HEK293 (cell line): ENCODE measurements at regions not wholly inside any gene's neighbourhood (a gene's known extent, or its start where the extent isn't known, plus 50 kb on each side); places are given as distances from the start of the nearest gene placed in this dataset.

Experiments used
- CTCF ChIA-PET: fragments of 350-600 bp; formaldehyde crosslinking; extraction: SDS; loops from one replicate; lab custom pipeline; 2021; ENCODE audit warnings: antibody characterized with exemption; lab: Yijun Ruan, JAX
- POLR2A ChIA-PET: fragments of 300-600 bp; formaldehyde crosslinking; extraction: SDS; loops from one replicate; lab custom pipeline; 2020; ENCODE audit warnings: antibody characterized with exemption, inconsistent platforms; lab: Yijun Ruan, JAX
- H3K27ac ChIP-seq: fragments of 200-500 bp; sonication (Bioruptor generic); 2 replicates; pipeline ENCODE4 v1.5.1; 2014; ENCODE audit warnings: low read depth, low read length, control low read depth, inconsistent platforms; ENCODE audit errors: extremely low read depth
- H3K36me3 ChIP-seq, 2 experiments: fragments of 200-500 bp in 1 of 2; sonication (Bioruptor generic) in 1 of 2; 1 replicate in 1 of 2; 2 replicates in 1 of 2; pipeline ENCODE4 v1.5.1; 2014 to 2017; ENCODE audit warnings: inconsistent platforms in 2 of 2, low read length in 2 of 2; ENCODE audit not compliant: control insufficient read depth in 2 of 2, insufficient read depth in 1 of 2
- H3K4me1 ChIP-seq: fragments of 200-500 bp; sonication (Bioruptor generic); 2 replicates; pipeline ENCODE4 v1.5.1; 2014; ENCODE audit warnings: mild to moderate bottlenecking, low read length, inconsistent platforms; ENCODE audit not compliant: control insufficient read depth, insufficient read depth
- H3K4me3 ChIP-seq: 2 replicates; pipeline ENCODE4 v1.5.1; 2011; ENCODE audit warnings: low read depth, mild to moderate bottlenecking, control low read depth, low read length, moderate library complexity
- H3K9me3 ChIP-seq: fragments of 200-500 bp; sonication (Bioruptor generic); 2 replicates; pipeline ENCODE4 v1.5.1; 2014; ENCODE audit warnings: low read depth, low read length, inconsistent platforms; ENCODE audit not compliant: control insufficient read depth, insufficient read depth
- OVOL3 ChIP-seq: fragments of 450-650 bp; formaldehyde crosslinking; IDR thresholded peaks from 2 replicates; pipeline ENCODE4 v1.5.1; 2016; ENCODE audit warnings: missing biosample characterization, missing genetic modification characterization
- ZNF121 ChIP-seq: fragments of 450-650 bp; formaldehyde crosslinking; IDR thresholded peaks from 2 replicates; pipeline ENCODE4 v1.5.1; 2016; ENCODE audit warnings: missing biosample characterization, missing genetic modification characterization
- ZNF132 ChIP-seq: fragments of 450-650 bp; formaldehyde crosslinking; IDR thresholded peaks from 2 replicates; pipeline ENCODE4 v1.5.1; 2017; ENCODE audit warnings: missing biosample characterization, missing genetic modification characterization, borderline replicate concordance
- ZNF221 ChIP-seq: fragments of 450-650 bp; formaldehyde crosslinking; IDR thresholded peaks from 2 replicates; pipeline ENCODE4 v1.5.1; 2017; ENCODE audit warnings: missing biosample characterization, missing genetic modification characterization, borderline replicate concordance
- ZNF23 ChIP-seq: fragments of 450-650 bp; formaldehyde crosslinking; IDR thresholded peaks from 2 replicates; pipeline ENCODE4 v1.5.1; 2016; ENCODE audit warnings: missing biosample characterization, missing genetic modification characterization, borderline replicate concordance
- ZNF449 ChIP-seq: fragments of 450-650 bp; formaldehyde crosslinking; IDR thresholded peaks from 2 replicates; pipeline ENCODE4 v1.5.1; 2017; ENCODE audit warnings: missing biosample characterization, mild to moderate bottlenecking, missing genetic modification characterization, moderate library complexity
- ZNF544 ChIP-seq: fragments of 450-650 bp; formaldehyde crosslinking; IDR thresholded peaks from 2 replicates; pipeline ENCODE4 v1.5.0; 2017; ENCODE audit warnings: missing biosample characterization, missing genetic modification characterization
- ZNF549 ChIP-seq: fragments of 450-650 bp; IDR thresholded peaks from 2 replicates; pipeline ENCODE4 v1.5.1; 2018; ENCODE audit warnings: missing biosample characterization, missing genetic modification characterization, mild to moderate bottlenecking, inconsistent platforms, moderate library complexity
- ZNF596 ChIP-seq: fragments of 450-650 bp; IDR thresholded peaks from 2 replicates; pipeline ENCODE4 v1.5.0; 2018; ENCODE audit warnings: missing biosample characterization, mild to moderate bottlenecking, missing genetic modification characterization, moderate library complexity
- ZNF626 ChIP-seq: fragments of 450-650 bp; sonication (Bioruptor Pico); formaldehyde crosslinking; IDR thresholded peaks from 2 replicates; pipeline ENCODE4 v1.5.1; 2018; ENCODE audit warnings: missing biosample characterization, missing genetic modification characterization, inconsistent platforms
- ZNF654 ChIP-seq: fragments of 450-650 bp; formaldehyde crosslinking; IDR thresholded peaks from 2 replicates; pipeline ENCODE4 v1.5.1; 2016; ENCODE audit warnings: low read depth, missing biosample characterization, missing genetic modification characterization
- ZNF660 ChIP-seq: fragments of 450-650 bp; IDR thresholded peaks from 2 replicates; pipeline ENCODE4 v1.5.1; 2018; ENCODE audit warnings: missing biosample characterization, mild to moderate bottlenecking, missing genetic modification characterization
- ZNF670 ChIP-seq: fragments of 450-650 bp; formaldehyde crosslinking; IDR thresholded peaks from 2 replicates; pipeline ENCODE4 v1.5.1; 2016; ENCODE audit warnings: missing biosample characterization, missing genetic modification characterization, low read depth
- ZNF677 ChIP-seq: fragments of 450-650 bp; IDR thresholded peaks from 2 replicates; pipeline ENCODE4 v1.5.0; 2018; ENCODE audit warnings: missing biosample characterization, mild to moderate bottlenecking, missing genetic modification characterization, moderate library complexity
- ZNF843 ChIP-seq: fragments of 450-650 bp; formaldehyde crosslinking; IDR thresholded peaks from 2 replicates; pipeline ENCODE4 v1.5.1; 2016; ENCODE audit warnings: missing biosample characterization, missing genetic modification characterization
- TF ChIP-seq, protein P1 (sequence below): fragments of 450-650 bp; formaldehyde crosslinking; IDR thresholded peaks from 2 replicates; pipeline ENCODE4 v1.5.1; 2016; ENCODE audit warnings: missing biosample characterization, missing genetic modification characterization
- TF ChIP-seq, protein P2 (sequence below): fragments of 450-650 bp; formaldehyde crosslinking; IDR thresholded peaks from 2 replicates; pipeline ENCODE4 v1.5.1; 2016; ENCODE audit warnings: missing biosample characterization, missing genetic modification characterization
- TF ChIP-seq, protein P3 (sequence below): fragments of 450-650 bp; formaldehyde crosslinking; IDR thresholded peaks from 2 replicates; pipeline ENCODE4 v1.5.1; 2016; ENCODE audit warnings: missing biosample characterization, missing genetic modification characterization
- TF ChIP-seq, protein P4 (sequence below): fragments of 450-650 bp; formaldehyde crosslinking; IDR thresholded peaks from 2 replicates; pipeline ENCODE4; 2016; ENCODE audit warnings: missing biosample characterization, missing genetic modification characterization

DNA sequence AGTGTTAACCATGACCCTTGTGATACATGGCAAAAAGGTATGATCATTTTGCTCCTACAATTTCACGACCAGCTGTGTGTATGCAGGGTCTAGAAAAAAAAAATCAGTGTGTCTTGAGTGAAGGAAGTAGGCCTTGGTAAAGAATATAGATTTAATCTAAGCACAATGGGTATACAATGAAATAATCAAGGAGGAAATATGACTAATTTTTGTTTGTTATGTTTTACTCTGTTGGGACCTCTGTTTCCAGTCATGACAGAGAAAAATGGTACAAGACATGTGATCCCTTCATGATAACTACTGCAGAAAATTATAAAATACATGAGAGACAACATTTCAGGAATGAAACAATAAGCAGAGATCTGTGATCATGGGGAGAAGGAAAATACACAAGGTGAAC lies 835.5 kb downstream of the PDHA2 start:
- TF ChIP-seq ZNF121 (no peak), ZNF843 (tag by site-specific recombination) (no peak), ZNF660 (tag by site-specific recombination) (no peak), ZNF23 (no peak), ZNF221 (no peak), ZNF596 (tag by site-specific recombination) (no peak), ZNF626 (no peak), OVOL3 (tag by site-specific recombination) (no peak), ZNF544 (tag by site-specific recombination) (no peak), ZNF449 (tag by site-specific recombination) (no peak), ZNF654 (no peak), ZNF677 (tag by site-specific recombination) (no peak), ZNF549 (no peak), ZNF670 (tag by site-specific recombination) (no peak), ZNF132 (tag by site-specific recombination) (no peak)
- TF ChIP-seq, protein P1, sequence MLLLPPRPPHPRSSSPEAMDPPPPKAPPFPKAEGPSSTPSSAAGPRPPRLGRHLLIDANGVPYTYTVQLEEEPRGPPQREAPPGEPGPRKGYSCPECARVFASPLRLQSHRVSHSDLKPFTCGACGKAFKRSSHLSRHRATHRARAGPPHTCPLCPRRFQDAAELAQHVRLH (tag by site-specific recombination) = no peak
- TF ChIP-seq, protein P2, sequence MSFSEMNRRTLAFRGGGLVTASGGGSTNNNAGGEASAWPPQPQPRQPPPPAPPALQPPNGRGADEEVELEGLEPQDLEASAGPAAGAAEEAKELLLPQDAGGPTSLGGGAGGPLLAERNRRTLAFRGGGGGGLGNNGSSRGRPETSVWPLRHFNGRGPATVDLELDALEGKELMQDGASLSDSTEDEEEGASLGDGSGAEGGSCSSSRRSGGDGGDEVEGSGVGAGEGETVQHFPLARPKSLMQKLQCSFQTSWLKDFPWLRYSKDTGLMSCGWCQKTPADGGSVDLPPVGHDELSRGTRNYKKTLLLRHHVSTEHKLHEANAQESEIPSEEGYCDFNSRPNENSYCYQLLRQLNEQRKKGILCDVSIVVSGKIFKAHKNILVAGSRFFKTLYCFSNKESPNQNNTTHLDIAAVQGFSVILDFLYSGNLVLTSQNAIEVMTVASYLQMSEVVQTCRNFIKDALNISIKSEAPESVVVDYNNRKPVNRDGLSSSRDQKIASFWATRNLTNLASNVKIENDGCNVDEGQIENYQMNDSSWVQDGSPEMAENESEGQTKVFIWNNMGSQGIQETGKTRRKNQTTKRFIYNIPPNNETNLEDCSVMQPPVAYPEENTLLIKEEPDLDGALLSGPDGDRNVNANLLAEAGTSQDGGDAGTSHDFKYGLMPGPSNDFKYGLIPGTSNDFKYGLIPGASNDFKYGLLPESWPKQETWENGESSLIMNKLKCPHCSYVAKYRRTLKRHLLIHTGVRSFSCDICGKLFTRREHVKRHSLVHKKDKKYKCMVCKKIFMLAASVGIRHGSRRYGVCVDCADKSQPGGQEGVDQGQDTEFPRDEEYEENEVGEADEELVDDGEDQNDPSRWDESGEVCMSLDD = no peak
- TF ChIP-seq, protein P3, sequence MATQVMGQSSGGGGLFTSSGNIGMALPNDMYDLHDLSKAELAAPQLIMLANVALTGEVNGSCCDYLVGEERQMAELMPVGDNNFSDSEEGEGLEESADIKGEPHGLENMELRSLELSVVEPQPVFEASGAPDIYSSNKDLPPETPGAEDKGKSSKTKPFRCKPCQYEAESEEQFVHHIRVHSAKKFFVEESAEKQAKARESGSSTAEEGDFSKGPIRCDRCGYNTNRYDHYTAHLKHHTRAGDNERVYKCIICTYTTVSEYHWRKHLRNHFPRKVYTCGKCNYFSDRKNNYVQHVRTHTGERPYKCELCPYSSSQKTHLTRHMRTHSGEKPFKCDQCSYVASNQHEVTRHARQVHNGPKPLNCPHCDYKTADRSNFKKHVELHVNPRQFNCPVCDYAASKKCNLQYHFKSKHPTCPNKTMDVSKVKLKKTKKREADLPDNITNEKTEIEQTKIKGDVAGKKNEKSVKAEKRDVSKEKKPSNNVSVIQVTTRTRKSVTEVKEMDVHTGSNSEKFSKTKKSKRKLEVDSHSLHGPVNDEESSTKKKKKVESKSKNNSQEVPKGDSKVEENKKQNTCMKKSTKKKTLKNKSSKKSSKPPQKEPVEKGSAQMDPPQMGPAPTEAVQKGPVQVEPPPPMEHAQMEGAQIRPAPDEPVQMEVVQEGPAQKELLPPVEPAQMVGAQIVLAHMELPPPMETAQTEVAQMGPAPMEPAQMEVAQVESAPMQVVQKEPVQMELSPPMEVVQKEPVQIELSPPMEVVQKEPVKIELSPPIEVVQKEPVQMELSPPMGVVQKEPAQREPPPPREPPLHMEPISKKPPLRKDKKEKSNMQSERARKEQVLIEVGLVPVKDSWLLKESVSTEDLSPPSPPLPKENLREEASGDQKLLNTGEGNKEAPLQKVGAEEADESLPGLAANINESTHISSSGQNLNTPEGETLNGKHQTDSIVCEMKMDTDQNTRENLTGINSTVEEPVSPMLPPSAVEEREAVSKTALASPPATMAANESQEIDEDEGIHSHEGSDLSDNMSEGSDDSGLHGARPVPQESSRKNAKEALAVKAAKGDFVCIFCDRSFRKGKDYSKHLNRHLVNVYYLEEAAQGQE (tag by site-specific recombination) = no peak
- TF ChIP-seq, protein P4, sequence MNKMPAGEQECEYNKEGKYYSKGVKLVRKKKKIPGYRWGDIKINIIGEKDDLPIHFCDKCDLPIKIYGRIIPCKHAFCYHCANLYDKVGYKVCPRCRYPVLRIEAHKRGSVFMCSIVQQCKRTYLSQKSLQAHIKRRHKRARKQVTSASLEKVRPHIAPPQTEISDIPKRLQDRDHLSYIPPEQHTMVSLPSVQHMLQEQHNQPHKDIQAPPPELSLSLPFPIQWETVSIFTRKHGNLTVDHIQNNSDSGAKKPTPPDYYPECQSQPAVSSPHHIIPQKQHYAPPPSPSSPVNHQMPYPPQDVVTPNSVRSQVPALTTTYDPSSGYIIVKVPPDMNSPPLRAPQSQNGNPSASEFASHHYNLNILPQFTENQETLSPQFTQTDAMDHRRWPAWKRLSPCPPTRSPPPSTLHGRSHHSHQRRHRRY (tag by site-specific recombination) = no peak
- Histone ChIP-seq H3K4me3 (no peak overlapping the region), H3K36me3 (no peaks in the 10 kb centered on the region), H3K27ac (no peak overlapping the region), H3K4me1 (no peaks in the 10 kb centered on the region), H3K9me3 (no peaks in the 10 kb centered on the region)
- CTCF ChIA-PET = no interaction called here
- POLR2A ChIA-PET = no interaction called here
